H1 (cell line): ENCODE measurements at regions not wholly inside any gene's neighbourhood (a gene's known extent, or its start where the extent isn't known, plus 50 kb on each side); places are given as distances from the start of the nearest gene placed in this dataset.

Experiments
- CTCF ChIA-PET: fragments of 300-600 bp; sonication (Branson Sonifier 250); formaldehyde crosslinking; loops from one replicate; lab custom pipeline; 2021; ENCODE audit not compliant: partially characterized antibody; lab: Charles Lee
- POLR2A ChIA-PET: fragments of 300-600 bp; sonication (Branson Sonifier 250); formaldehyde crosslinking; loops from one replicate; lab custom pipeline; 2021; ENCODE audit warnings: inconsistent platforms; ENCODE audit not compliant: partially characterized antibody; lab: Charles Lee
- DNase-seq, 2 experiments: peaks; one replicate each; pipeline versions ENCODE4 v3.0.0 to v3.0.0-alpha.2; 2010 to 2022; ENCODE audit warnings: low spot score in 2 of 2, low read depth in 1 of 2, mixed read lengths in 1 of 2
- FAIRE-seq: peaks from 2 replicates; lab custom pipeline; 2011; peaks lifted over from hg19 to GRCh38; lab: Jason Lieb, UNC
- H2AFZ ChIP-seq: 2 replicates; pipeline ENCODE4 v1.8.1; 2012; ENCODE audit warnings: low read length, inconsistent platforms
- H2AK5ac ChIP-seq: 2 replicates; pipeline ENCODE4 v1.6.1; 2013; ENCODE audit warnings: low read depth, low read length
- H2BK120ac ChIP-seq: replicated peaks from 2 replicates; pipeline ENCODE3; 2013; ENCODE audit warnings: low read depth, low read length, inconsistent platforms
- H2BK12ac ChIP-seq: 2 replicates; pipeline ENCODE4 v1.6.1; 2013; ENCODE audit warnings: low read depth, low read length
- H2BK15ac ChIP-seq: 2 replicates; pipeline ENCODE4 v1.6.1; 2013; ENCODE audit warnings: low read length
- H2BK20ac ChIP-seq: 2 replicates; pipeline ENCODE4 v1.6.1; 2013; ENCODE audit warnings: low read length
- H2BK5ac ChIP-seq: 2 replicates; pipeline ENCODE4 v1.6.1; 2013; ENCODE audit warnings: low read depth, low read length
- H3K14ac ChIP-seq: 2 replicates; pipeline ENCODE4 v1.6.1; 2013; ENCODE audit warnings: inconsistent platforms; ENCODE audit not compliant: insufficient read length
- H3K18ac ChIP-seq: 2 replicates; pipeline ENCODE4 v1.6.1; 2013; ENCODE audit warnings: low read length; ENCODE audit errors: extremely low read depth
- H3K23ac ChIP-seq: 2 replicates; pipeline ENCODE4 v1.6.1; 2013; ENCODE audit warnings: inconsistent platforms; ENCODE audit not compliant: insufficient read length
- H3K23me2 ChIP-seq: 2 replicates; pipeline ENCODE4 v1.6.1; 2013; ENCODE audit warnings: low read depth, low read length
- H3K27ac ChIP-seq: 2 replicates; pipeline ENCODE4 v1.6.1; 2011; ENCODE audit warnings: low read depth, low read length, inconsistent platforms
- H3K27me3 ChIP-seq, 4 experiments: replicated peaks in 1 of 4; 1 replicate in 1 of 4; 2 replicates in 3 of 4; pipeline versions ENCODE4 v1.6.1 to v1.8.1; 2011 to 2013; ENCODE audit warnings: low read length in 3 of 4, mild to moderate bottlenecking in 3 of 4, inconsistent platforms in 2 of 4, mixed read lengths in 2 of 4, moderate library complexity in 1 of 4; ENCODE audit not compliant: control insufficient read depth in 3 of 4, insufficient read depth in 3 of 4; ENCODE audit errors: extremely low read depth in 1 of 4
- H3K36me3 ChIP-seq, 4 experiments: 2 replicates each; pipeline versions ENCODE4 v1.6.1 to v1.8.1; 2011 to 2013; ENCODE audit warnings: mild to moderate bottlenecking in 4 of 4, low read length in 3 of 4, moderate library complexity in 2 of 4, control low read depth in 1 of 4, inconsistent platforms in 1 of 4; ENCODE audit not compliant: insufficient read depth in 4 of 4, control insufficient read depth in 2 of 4
- H3K4ac ChIP-seq: replicated peaks from 2 replicates; pipeline ENCODE3; 2013; ENCODE audit warnings: low read length, low read depth, mixed read lengths, inconsistent platforms; ENCODE audit not compliant: insufficient read length
- H3K4me1 ChIP-seq, 4 experiments: replicated peaks in 1 of 4; 1 replicate in 1 of 4; 2 replicates in 3 of 4; pipeline versions ENCODE4 v1.6.1 to v1.8.1; 2011 to 2013; ENCODE audit warnings: low read length in 3 of 4, inconsistent platforms in 2 of 4, mixed read lengths in 1 of 4; ENCODE audit not compliant: insufficient read depth in 4 of 4, control insufficient read depth in 3 of 4
- H3K4me2 ChIP-seq, 2 experiments: 2 replicates each; pipeline versions ENCODE4 v1.6.1 to v1.8.1; 2011 to 2013; ENCODE audit warnings: low read depth in 2 of 2, low read length in 2 of 2, control low read depth in 1 of 2, inconsistent platforms in 1 of 2, mild to moderate bottlenecking in 1 of 2; ENCODE audit not compliant: insufficient read depth in 1 of 2
- H3K4me3 ChIP-seq, 4 experiments: fragments of 200-600, 300-600 bp in 1 of 4; sonication (generic), shearing (Covaris generic), sonication (Bioruptor Twin) in 1 of 4; 2 replicates each; pipeline versions ENCODE4 v1.5.1 to v1.8.1; 2011 to 2016; ENCODE audit warnings: low read length in 4 of 4, low read depth in 3 of 4, control low read depth in 2 of 4, inconsistent platforms in 2 of 4, mild to moderate bottlenecking in 2 of 4, mixed read lengths in 1 of 4, moderate library complexity in 1 of 4; ENCODE audit not compliant: insufficient read depth in 2 of 4; ENCODE audit errors: extremely low read depth in 1 of 4
- H3K56ac ChIP-seq: replicated peaks from 2 replicates; pipeline ENCODE3; 2013; ENCODE audit warnings: low read depth, mild to moderate bottlenecking, mixed read lengths, low read length, inconsistent platforms; ENCODE audit not compliant: insufficient read length
- H3K79me1 ChIP-seq: 2 replicates; pipeline ENCODE4 v1.6.1; 2013; ENCODE audit warnings: low read depth, low read length, control low read depth
- H3K79me2 ChIP-seq, 2 experiments: 2 replicates each; pipeline versions ENCODE4 v1.6.1 to v1.8.1; 2012 to 2013; ENCODE audit warnings: low read length in 2 of 2, mild to moderate bottlenecking in 2 of 2, inconsistent platforms in 1 of 2; ENCODE audit not compliant: insufficient read depth in 2 of 2, control insufficient read depth in 1 of 2
- H3K9ac ChIP-seq, 4 experiments: replicated peaks in 1 of 4; 1 replicate in 1 of 4; 2 replicates in 3 of 4; pipeline versions ENCODE4 v1.6.1 to v1.8.1; 2011 to 2013; ENCODE audit warnings: low read depth in 3 of 4, low read length in 3 of 4, control low read depth in 2 of 4, mild to moderate bottlenecking in 2 of 4, moderate library complexity in 2 of 4, inconsistent platforms in 1 of 4; ENCODE audit errors: extremely low read depth in 1 of 4
- H3K9me3 ChIP-seq, 2 experiments: 2 replicates each; pipeline versions ENCODE4 v1.6.1 to v1.8.1; 2012 to 2013; ENCODE audit warnings: mild to moderate bottlenecking in 2 of 2, moderate library complexity in 2 of 2, control low read depth in 1 of 2, inconsistent platforms in 1 of 2, low read depth in 1 of 2, low read length in 1 of 2, mixed read lengths in 1 of 2; ENCODE audit not compliant: insufficient read depth in 2 of 2
- H4K20me1 ChIP-seq, 2 experiments: replicated peaks in 1 of 2; 2 replicates each; pipeline versions ENCODE3 to v1.8.1; 2011 to 2013; ENCODE audit warnings: inconsistent platforms in 2 of 2, low read length in 2 of 2, mild to moderate bottlenecking in 1 of 2; ENCODE audit not compliant: insufficient read depth in 2 of 2, control insufficient read depth in 1 of 2
- H4K5ac ChIP-seq: 2 replicates; pipeline ENCODE4 v1.6.1; 2013; ENCODE audit warnings: low read length, low read depth, mixed read lengths, inconsistent platforms; ENCODE audit not compliant: insufficient read length
- H4K8ac ChIP-seq: 2 replicates; pipeline ENCODE4 v1.8.0; 2013; ENCODE audit warnings: mild to moderate bottlenecking, moderate library complexity, low read length, inconsistent platforms; ENCODE audit not compliant: insufficient read depth; ENCODE audit errors: extremely low read depth
- H4K91ac ChIP-seq: replicated peaks from 2 replicates; pipeline ENCODE3; 2013; ENCODE audit warnings: low read length, mixed read lengths, inconsistent platforms; ENCODE audit not compliant: insufficient read length
- RAD21 ChIP-seq, 2 experiments: IDR thresholded peaks in 1 of 2; conservative IDR thresholded peaks in 1 of 2; 2 replicates each; pipeline ENCODE4 v1.6.1; 2011; ENCODE audit warnings: low read depth in 2 of 2, low read length in 2 of 2, improper control_type of control experiment in 1 of 2, inconsistent platforms in 1 of 2, mild to moderate bottlenecking in 1 of 2, moderate library complexity in 1 of 2
- RNF2 ChIP-seq: fragments of 200-900, 300-1000 bp; sonication (generic); IDR thresholded peaks from 2 replicates; pipeline ENCODE4 v1.7.1; 2016; ENCODE audit warnings: borderline replicate concordance, low read depth, mild to moderate bottlenecking, antibody characterized with exemption, low read length; ENCODE audit not compliant: poor library complexity, severe bottlenecking; ENCODE audit errors: missing control alignments
- SRF ChIP-seq: IDR thresholded peaks from 2 replicates; pipeline ENCODE4 v1.6.1; 2011; ENCODE audit warnings: mild to moderate bottlenecking, low read depth, low read length, moderate library complexity
- SUZ12 ChIP-seq: fragments of 200-600 bp; sonication (generic); IDR thresholded peaks from 2 replicates; pipeline ENCODE4 v1.6.1; 2012; ENCODE audit warnings: mild to moderate bottlenecking, inconsistent platforms, low read length, moderate library complexity, mixed read lengths
- TAF1 ChIP-seq: IDR thresholded peaks from 2 replicates; pipeline ENCODE4 v1.6.1; 2011; ENCODE audit warnings: mild to moderate bottlenecking, low read depth, low read length
- TAF7 ChIP-seq: optimal IDR thresholded peaks from 2 replicates; pipeline ENCODE3; 2011; ENCODE audit warnings: low read depth, mild to moderate bottlenecking, inconsistent platforms, low read length, moderate library complexity, borderline replicate concordance
- YY1 ChIP-seq: IDR thresholded peaks from 2 replicates; pipeline ENCODE4 v1.6.1; 2011; ENCODE audit warnings: low read depth, mild to moderate bottlenecking, low read length
- WGBS, 2 experiments: shearing (Covaris generic) in 1 of 2; methylation state at CpG; one replicate each; pipeline versions ENCODE4 v1.1.6 to v1.1.7; 2013 to 2015; ENCODE audit warnings: low lambda C conversion rate in 2 of 2, mixed read lengths in 2 of 2, inconsistent platforms in 1 of 2, low coverage in 1 of 2, missing lambda C conversion rate in 1 of 2; ENCODE audit not compliant: insufficient replicate concordance in 2 of 2, insufficient coverage in 1 of 2, insufficient read length in 1 of 2; ENCODE audit errors: extremely low coverage in 1 of 2, missing lambda C conversion rate in 1 of 2; 5-methylcytosine and 5-hydroxymethylcytosine counted together

DNA sequence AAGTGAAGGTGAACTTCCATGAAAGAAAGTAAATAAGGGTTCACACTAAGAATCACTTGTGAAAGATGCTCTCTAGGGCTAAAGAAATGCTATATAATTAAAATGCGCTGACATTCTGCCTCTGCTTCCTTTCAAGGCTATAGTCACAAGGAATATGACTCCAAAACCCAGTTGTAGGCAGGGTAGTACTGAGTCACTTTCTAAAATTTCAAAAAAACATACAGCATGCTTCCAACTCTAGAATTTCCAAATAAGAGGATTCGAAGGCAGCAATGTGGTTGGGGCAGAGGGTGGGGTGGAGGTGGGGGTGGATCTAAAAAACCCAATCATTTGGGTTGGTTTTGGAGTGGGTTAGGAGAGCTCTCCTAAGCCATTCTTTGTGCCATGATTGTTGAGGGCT lies 84.6 kb downstream of the HMHB1 start:
- Histone ChIP-seq H2BK5ac (no peak overlapping the region), H2AK5ac (no peak overlapping the region), H4K91ac (no peak overlapping the region), H3K4me1 (peaks cover 0 to 3% (median 1%) of the 10 kb centered on the region in 4 experiments; a peak in 3 of 7 replicates), H3K27me3 (no peaks in the 10 kb centered on the region), H3K79me1 (no peaks in the 10 kb centered on the region), H3K23me2 (no peaks in the 10 kb centered on the region; the same call in 1 of the 2 replicates), H3K14ac (no peak overlapping the region), H2BK20ac (no peak overlapping the region), H4K20me1 (no peaks in the 10 kb centered on the region), H3K4ac (no peak overlapping the region), H3K23ac (no peak overlapping the region), H3K27ac (no peak overlapping the region), H2BK12ac (no peak overlapping the region), H3K18ac (no peak overlapping the region), H3K9me3 (no peaks in the 10 kb centered on the region), H3K4me3 (no peak overlapping the region), H3K4me2 (no peak overlapping the region), H3K36me3 (no peaks in the 10 kb centered on the region), H3K56ac (no peak overlapping the region), H2AFZ (no peak overlapping the region), H2BK15ac (no peak overlapping the region), H3K9ac (no peak overlapping the region), H4K8ac (no peak overlapping the region), H3K79me2 (no peaks in the 10 kb centered on the region), H4K5ac (no peak overlapping the region), H2BK120ac (no peak overlapping the region)
- ChIA-PET CTCF (interaction anchor here (1.0 kb wide), 1 partner anchor 9 kb away, joined by 3 read pairs; no protein-coding TSS in a partner anchor), POLR2A (no interaction called here)
- 82% methylated on average over 2 of the region's 2 CpGs; no CpG with 5 or more reads in 1 of the 2 experiments for WGBS, 2 experiments
- FAIRE-seq (no peak), DNase-seq (no peak)
- no peak for TF ChIP-seq SUZ12
- TF ChIP-seq SRF, result no peak
- no peak for TF ChIP-seq YY1
- no peak for TF ChIP-seq TAF1
- no peak for TF ChIP-seq TAF7
- TF ChIP-seq RAD21 (IDR thresholded peaks at IDR 0.05 in 1 of 2, conservative IDR thresholded peaks at IDR 0.05 in 1 of 2; ENCODE audit: low read depth in 2 of 2, low read length in 2 of 2), result no peak
- TF ChIP-seq RNF2, result no peak
